Hippocampal formation (tissue), 2 donors: ENCODE measurements at regions not wholly inside any gene's neighbourhood (a gene's known extent, or its start where the extent isn't known, plus 50 kb on each side); places are given as distances from the start of the nearest gene placed in this dataset.
"Not testable (repeated sequence)": the region's sequence is repeated elsewhere in the genome, so short reads cannot be mapped to it uniquely, and the experiment has no call there.

Source experiments
- DNase-seq, 2 donors: peaks; one replicate each; lab custom pipeline; 2025; lab: John Stamatoyannopoulos, UW

DNA sequence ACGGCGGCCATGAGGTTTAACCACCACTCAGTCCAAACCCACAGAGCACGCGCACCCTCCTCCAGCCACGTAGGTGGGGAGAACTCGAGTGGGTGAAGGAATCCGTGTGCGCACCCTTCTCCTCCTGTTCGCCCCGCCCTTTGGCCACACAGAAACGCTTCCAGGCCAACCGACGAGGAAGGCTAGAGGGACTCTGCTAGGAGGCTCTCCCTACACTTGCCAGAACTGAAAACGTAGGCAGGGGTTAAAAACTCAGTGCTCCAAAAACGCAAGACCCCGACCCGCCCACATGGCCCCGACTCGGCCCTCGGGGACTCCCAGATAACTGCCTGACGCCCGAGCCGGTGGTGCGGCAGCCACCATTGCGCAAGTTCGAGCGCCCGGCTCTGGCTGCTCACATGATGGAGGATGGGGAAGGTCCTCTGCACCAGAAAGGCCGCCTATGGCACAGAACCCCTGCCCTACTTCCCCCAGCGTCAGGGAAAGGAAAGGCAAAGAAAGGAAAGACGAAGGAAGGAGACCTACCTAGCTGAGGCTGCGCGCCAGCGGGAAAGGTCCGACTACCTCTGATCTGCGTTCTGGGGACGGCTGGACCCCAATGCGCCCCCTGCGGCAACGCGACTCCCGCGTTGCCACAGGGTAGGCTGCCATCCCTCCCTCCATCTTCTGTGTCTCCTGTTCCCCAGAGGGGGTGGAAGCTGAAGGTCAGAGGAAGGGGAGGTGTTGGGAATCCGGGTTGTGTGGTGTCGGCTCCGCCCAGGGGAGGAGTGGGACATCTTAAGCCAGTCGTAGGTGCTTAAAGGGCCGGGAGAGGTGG, 201.9 kb upstream of the AGTR2 start:
- DNase-seq = peak; percentile 17 to 23

DNA sequence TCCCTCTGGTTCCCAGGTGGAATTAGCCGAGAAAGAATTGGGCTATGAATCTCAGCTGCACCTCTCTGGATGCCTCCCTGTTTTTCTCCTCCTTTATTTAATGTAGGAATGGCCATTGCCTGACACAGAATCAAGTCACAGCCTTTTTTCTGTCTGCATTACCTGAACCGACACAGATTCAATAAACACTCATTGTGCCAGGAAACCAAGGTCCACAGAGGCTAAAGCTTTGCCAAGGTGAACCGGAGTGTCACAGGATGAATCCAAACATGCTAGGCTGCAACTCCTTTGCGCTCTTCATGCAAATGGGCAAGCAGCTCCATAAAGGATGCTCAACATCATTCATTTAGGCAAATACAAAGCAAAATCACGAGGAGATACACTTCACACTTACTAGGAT, 199.8 kb upstream of the AGTR2 start:
- DNase-seq = no peak

DNA sequence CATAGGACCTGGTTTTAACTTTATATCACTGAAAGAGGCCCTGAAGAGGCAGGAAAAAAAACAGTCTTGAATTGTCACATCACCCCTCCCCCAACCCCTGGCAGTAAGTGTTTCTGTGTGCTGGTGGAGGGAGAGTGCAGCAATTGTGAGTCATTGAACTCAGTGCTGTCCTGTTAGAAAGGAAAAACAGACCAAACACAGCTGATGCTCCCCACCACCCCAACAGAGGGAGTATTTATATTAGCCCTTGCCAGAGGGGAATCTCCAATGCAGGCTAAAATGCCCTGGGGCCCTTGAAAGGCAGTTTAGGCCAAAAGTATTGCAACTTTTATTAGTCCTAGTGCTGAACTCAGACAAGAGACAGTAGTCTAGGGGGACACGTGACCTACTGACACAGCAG, 197.8 kb upstream of the AGTR2 start:
- DNase-seq = no peak

DNA sequence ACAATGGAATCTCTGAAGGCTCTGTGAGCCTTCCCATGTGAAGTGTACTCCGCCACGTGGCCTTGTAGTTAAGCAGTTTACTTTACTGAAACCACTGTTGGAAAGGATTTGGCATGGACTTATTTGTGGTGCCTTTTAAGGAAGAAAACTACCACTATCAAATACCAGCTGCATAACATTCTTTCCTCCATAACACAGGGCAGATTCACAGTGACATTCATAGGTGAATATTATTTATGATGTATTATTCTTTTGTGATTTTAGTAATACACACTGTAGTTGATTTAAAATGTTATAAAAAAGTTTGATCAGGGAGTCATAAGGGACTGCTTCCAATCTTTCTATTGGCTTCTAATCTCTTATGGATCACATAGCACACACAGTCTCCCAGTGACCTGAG, 192.5 kb upstream of the AGTR2 start:
- no peak for DNase-seq

DNA sequence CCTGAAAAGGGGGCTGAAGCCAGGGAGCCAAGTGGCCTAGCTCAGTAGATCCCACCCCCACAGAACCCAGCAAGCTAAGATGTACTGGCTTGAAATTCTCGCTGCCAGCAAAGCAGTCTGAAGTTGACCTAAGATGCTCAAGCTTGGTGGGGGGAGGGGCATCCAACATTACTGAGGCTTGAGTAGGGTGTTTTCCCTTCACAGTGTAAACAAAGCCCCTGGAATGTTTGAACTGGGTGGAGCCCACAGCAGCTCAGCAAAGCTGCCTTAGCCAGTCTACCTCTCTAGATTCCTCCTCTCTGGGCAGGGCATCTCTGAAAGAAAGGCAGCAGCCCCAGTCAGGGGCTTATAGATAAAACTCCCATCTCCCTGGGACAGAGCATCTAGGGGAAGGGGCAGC, 187.4 kb upstream of the AGTR2 start:
- DNase-seq = not testable (repeated sequence)

DNA sequence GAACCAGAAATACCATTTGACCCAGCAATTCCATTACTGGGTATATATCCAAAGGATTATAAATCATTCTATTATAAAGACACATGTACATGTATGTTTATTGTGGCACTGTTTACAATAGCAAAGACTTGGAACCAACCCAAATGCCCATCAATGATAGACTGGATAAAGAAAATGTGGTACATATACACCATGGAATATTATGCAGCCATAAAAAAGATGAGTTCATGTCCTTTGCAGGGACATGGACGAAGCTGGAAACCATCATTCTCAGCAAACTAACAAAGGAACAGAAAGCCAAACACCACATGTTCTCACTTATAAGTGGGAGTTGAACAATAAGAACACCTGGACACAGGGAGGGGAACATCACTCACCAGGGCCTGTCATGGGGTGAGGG, 183.1 kb upstream of the AGTR2 start:
- DNase-seq = not testable (repeated sequence)

DNA sequence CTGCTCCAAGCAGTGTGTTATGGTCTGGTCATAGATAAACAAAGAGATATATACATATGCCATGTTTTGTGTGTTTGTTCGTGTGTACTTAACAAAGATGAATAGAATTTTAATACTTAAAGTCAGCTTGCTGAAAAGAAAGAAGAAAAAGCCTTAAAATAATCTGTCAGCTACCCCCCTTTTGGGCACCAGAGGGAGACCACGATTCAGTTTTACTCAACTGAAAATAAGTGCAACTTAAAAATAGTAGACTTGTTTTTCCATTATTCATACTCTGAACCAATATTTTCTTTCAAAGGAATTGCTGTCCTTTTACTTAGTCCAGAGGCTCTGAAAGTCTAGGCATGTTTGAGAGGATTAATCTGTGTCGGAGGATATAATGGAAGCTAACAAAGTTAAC, 181.7 kb upstream of the AGTR2 start:
- DNase-seq = no peak

DNA sequence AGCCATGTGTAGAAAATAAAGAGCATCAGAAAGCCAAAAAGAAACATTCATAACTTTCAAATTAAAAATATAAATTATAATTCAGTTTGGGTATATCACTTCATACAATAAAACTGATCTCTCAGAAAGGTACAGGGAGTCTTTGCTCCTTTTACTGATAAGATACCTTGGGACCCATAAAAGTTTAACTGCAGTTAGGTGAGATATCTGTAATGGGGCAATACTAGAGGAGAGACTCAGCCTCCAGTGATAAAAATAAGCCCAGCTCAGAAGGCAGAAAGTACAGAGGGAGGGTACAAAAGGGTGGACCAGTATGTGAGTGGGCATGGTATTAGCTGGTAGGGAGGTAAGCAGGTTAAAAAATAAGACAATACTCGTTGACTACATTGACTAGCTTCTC, 180.9 kb upstream of the AGTR2 start:
- no peak for DNase-seq

DNA sequence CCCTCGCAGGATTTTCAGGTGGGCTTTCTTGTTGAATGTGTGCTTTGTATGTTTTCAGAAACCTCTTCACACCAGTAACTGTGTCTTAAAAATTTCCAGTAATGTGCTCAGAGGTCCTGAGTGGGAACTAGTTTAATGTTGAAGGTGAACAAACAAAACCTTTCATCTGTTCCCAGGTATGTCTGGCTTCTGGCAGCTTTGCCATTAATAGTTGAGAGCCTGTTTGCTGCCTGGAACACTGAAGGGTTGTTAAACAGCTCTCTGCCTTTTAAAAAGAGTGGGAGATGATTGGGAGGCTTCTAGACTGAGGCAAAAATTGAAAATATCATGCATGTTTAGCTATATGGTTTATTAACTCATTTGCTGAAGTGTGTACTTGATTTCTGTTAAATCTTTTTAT, 161.2 kb upstream of the AGTR2 start:
- no peak for DNase-seq

DNA sequence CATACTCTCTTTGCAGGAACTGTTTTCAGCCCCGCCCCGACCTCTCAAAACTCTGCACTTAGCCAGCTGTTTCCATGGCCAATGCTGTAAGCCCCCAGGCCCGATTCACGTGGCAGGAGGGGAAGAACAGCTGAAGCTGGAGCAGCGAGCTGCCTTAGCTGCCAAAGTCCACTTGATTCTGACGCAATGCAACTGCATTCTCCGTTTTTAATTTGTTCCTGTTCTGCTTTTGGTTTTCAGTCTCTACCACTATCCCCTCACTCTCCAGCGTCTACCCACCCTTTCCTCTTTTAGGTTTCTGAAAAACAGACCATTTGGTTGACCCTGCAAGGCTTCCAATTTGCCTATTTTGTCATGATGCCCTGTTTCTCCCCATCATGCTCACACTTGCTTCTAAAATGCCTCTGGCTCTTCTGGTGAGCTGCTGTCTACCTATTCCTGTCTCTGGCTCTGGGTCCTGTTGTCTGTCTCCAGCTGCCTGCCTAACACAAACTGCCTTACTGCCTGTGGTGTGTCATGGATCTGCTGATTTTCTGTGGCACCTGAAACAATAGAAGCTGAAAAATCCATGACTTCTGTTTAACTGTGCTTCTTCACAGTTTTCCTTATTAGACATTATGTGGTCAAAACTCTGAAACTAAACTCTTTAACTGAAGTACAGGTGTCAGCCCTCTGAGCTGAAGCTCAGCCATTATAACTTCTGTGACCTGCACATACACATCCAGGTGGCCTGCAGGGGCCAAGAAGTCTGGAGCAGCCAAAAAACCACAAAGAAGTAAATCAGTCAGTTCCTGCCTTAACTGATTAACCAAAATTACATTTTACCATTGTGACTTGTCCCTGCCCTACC, 160.5 kb upstream of the AGTR2 start:
- DNase-seq = peak; percentile 3 to 4

DNA sequence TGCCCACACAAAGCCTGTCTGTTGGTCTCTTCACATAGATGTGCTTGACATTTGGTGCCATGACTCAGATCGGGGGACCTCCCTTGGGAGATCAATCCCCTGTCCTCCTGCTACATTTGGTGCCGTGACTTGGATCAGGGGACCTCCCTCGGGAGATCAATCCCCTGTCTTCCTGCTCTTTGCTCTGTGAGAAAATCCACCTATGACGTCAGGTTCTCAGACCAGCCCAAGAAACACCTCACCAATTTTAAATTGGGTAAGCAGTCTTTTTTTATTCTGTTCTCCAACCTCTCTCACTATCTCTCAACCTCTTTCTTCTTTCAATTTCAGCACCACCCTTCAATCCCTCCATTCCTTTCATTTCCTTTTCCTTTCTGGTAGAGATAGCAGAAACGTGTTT, 159.6 kb upstream of the AGTR2 start:
- DNase-seq = no peak

DNA sequence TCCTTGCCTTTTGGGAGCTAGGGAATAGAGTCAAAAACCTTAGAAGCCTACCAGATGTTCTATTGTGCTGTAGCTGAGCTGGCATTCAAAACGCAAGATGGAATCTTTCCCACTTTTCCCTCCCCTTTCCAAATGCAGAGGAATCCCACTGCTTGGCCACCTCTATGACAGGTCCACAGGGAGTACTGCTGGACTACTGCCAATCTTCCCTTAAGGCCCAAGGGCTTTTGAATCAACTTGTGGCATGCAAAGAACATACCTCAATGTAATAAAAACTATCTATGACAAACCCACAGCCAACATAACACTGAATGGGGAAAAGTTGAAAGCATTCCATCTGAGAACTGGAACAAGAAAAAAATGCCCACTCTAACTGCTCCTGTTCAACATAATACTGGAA, 139.2 kb upstream of the AGTR2 start:
- no peak for DNase-seq
